ENCODE measurements at regions not wholly inside any gene's neighbourhood (a gene's known extent, or its start where the extent isn't known, plus 50 kb on each side); places are given as distances from the start of the nearest gene placed in this dataset.

DNA sequence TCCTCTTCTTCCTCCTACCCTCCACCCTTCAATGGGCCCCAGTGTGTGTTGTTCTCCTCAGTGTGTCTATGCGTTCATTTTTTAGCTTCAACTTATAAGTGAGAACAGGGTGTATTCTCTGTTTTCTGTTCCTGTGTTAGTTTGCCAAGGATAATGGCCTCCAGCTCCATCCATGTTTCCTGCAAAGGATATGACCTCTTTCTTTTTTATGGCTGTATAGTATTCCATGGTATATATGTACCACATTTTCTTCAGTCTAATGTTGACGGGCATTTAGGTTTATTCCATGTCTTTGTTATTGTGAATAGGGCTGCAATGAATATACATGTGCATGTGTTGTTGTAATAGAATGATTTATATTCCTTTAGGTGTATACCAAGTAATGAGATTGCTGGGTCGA lies 634.9 kb upstream of the SEMA6A start:
- no peak for TF ChIP-seq ZNF384 (IDR thresholded peaks at IDR 0.05)
- TF ChIP-seq TARDBP (IDR thresholded peaks at IDR 0.05): no peak
- no peak for TF ChIP-seq ARNT (IDR thresholded peaks at IDR 0.05)
- no peak for TF ChIP-seq ELF4 (IDR thresholded peaks at IDR 0.05)
- no peak for TF ChIP-seq PKNOX1 (IDR thresholded peaks at IDR 0.05)
- no peak for TF ChIP-seq FOXA1 (IDR thresholded peaks at IDR 0.05)
- no peak for TF ChIP-seq BHLHE40 (IDR thresholded peaks at IDR 0.05; ENCODE audit: borderline replicate concordance)
- TF ChIP-seq CTBP1 (IDR thresholded peaks at IDR 0.05; ENCODE audit: borderline replicate concordance): no peak
- no peak for TF ChIP-seq NFRKB (IDR thresholded peaks at IDR 0.05)
- no peak for TF ChIP-seq FOXK2 (IDR thresholded peaks at IDR 0.05)
- no peak for TF ChIP-seq FOXM1 (IDR thresholded peaks at IDR 0.05; ENCODE audit: borderline replicate concordance)
- ChIA-PET CTCF (no interaction called here), POLR2A (no interaction called here)
- DNase-seq (ENCODE audit: extremely low spot score): no peak

DNA sequence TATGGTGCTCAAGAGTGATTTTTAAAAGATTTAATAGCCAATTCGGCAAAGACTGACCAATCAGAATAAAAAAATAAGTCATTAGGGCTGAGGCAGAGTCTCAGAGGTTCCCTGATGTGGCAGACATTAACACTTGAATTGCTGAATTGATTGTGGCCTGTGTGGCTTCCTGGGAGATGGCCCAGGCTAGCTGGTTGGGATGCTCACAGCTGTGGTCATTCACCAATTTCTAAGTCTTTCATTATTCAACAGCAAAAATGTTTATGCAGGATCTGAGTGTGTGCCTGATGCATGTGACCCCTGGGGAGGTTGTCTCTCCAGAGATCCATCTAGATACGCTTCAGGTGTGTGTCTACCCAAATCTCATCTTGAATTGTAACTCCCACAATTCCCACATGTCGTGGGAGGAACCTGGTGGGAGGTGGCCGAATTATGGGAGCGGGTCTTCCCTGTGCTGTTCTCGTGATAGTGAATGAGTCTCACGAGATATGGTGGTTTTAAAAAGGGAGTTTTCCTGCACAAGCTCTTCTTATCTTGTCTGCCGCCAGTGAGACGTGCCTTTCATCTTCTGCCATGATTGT lies 632.6 kb upstream of the SEMA6A start:
- no peak for DNase-seq (ENCODE audit: extremely low spot score)
- ChIA-PET POLR2A (no interaction called here), CTCF (no interaction called here)
- TF ChIP-seq L3MBTL2 (conservative IDR thresholded peaks at IDR 0.05) (no peak), SP1 (IDR thresholded peaks at IDR 0.05) (no peak), TARDBP (IDR thresholded peaks at IDR 0.05) (no peak), ZNF384 (IDR thresholded peaks at IDR 0.05) (no peak), FOXM1 (IDR thresholded peaks at IDR 0.05; ENCODE audit: borderline replicate concordance) (no peak), BHLHE40 (IDR thresholded peaks at IDR 0.05; ENCODE audit: borderline replicate concordance) (no peak)

DNA sequence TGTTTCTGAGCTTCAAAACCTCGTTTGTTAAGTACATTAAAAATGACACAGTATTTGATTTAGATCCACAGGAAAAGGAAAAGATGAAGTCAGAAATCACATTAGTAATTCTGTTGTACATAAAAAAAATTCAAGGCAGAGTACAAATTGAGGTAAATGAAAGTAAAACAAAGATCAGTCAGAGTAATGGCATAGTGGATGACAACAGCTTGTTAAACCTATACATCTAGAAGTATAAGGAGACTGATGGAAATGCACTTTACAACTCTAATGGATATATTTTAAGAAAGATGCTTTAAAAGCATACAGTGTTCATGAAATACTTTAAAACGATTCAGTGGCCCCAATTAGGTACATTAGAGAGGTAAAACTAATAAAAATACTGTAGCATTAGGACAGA lies 631.3 kb upstream of the SEMA6A start:
- TF ChIP-seq FOXA1 (IDR thresholded peaks at IDR 0.05) (no peak), LEF1 (IDR thresholded peaks at IDR 0.05; ENCODE audit: borderline replicate concordance) (no peak), L3MBTL2 (conservative IDR thresholded peaks at IDR 0.05) (no peak), FOXK2 (IDR thresholded peaks at IDR 0.05) (no peak), FOXM1 (IDR thresholded peaks at IDR 0.05; ENCODE audit: borderline replicate concordance) (no peak), NFRKB (IDR thresholded peaks at IDR 0.05) (no peak), TARDBP (IDR thresholded peaks at IDR 0.05) (no peak), CTBP1 (IDR thresholded peaks at IDR 0.05; ENCODE audit: borderline replicate concordance) (no peak), ELF4 (IDR thresholded peaks at IDR 0.05) (no peak), SUZ12 (IDR thresholded peaks at IDR 0.05) (no peak), BHLHE40 (IDR thresholded peaks at IDR 0.05; ENCODE audit: borderline replicate concordance) (no peak), ARNT (IDR thresholded peaks at IDR 0.05) (no peak), SP1 (IDR thresholded peaks at IDR 0.05) (no peak), PKNOX1 (IDR thresholded peaks at IDR 0.05) (no peak), HDGF (IDR thresholded peaks at IDR 0.05; ENCODE audit: borderline replicate concordance) (no peak), ZNF384 (IDR thresholded peaks at IDR 0.05) (no peak)
- DNase-seq (ENCODE audit: extremely low spot score): no peak
- ChIA-PET CTCF (no interaction called here), POLR2A (no interaction called here)

DNA sequence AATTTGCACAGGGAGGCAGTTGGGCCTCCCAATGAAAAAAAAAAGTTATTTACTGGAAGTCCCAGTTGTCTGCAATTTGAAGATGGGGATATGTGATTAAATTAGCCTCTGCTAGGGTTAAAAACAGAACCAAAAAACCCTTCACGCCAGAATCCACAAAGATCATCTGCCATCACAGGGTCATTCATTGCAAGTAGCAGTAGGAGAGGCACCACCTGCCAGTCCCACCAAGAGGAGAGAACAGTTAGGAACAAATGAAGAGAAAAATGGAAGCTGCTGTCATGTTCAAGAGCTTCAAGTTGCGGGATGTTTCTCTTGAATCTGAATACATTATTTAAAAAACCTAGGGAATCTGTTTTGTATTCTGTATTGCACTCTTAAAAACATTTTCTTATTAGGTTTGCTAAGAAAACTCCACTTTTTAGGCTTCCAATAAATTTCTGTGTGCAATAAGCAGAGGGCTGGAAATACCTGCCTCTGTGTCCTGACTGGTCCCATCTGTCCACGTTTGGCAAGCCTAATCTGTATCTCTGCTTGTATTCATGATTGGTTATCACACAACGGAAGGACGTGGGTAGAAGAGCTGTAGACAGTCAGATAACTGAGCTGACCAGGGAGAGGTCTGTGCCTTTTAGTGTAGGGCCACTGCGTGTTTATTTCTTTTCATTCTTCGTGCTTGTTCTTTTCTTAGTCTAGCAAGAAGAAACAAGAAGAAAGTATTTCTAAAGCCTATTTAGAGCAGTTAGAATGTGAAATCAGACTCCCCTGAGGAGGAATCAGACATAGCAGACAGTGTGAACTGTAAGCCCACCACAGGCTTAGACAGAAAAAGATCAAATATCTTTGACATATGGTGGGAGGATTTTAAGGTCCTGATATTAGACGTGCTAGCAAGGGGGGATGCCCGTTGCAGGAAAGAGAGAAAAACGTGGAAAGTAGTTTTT lies 630.6 kb upstream of the SEMA6A start:
- TF ChIP-seq BHLHE40 (IDR thresholded peaks at IDR 0.05; ENCODE audit: borderline replicate concordance) (no peak), ARNT (IDR thresholded peaks at IDR 0.05) (no peak)
- ChIA-PET CTCF (interaction anchor here (0.7 kb wide), 1 partner anchor 250 kb away, joined by 4 read pairs; no protein-coding TSS in a partner anchor), POLR2A (no interaction called here)
- DNase-seq (ENCODE audit: extremely low spot score): no peak

- ChIA-PET CTCF (no interaction called here), POLR2A (no interaction called here)
- no peak for TF ChIP-seq ELF4 (IDR thresholded peaks at IDR 0.05)
- no peak for TF ChIP-seq FOXM1 (IDR thresholded peaks at IDR 0.05; ENCODE audit: borderline replicate concordance)
- TF ChIP-seq L3MBTL2 (conservative IDR thresholded peaks at IDR 0.05): no peak
- no peak for TF ChIP-seq SUZ12 (IDR thresholded peaks at IDR 0.05)
- TF ChIP-seq FOXA1 (IDR thresholded peaks at IDR 0.05): no peak
- TF ChIP-seq PKNOX1 (IDR thresholded peaks at IDR 0.05): no peak
- no peak for DNase-seq (ENCODE audit: extremely low spot score)
These were observed 629.8 kb upstream of the SEMA6A start for GRCh38 chr5:117204404-117204803.

GRCh38 chr5:117203584-117203983 lies 629.0 kb upstream of the SEMA6A start:
- DNase-seq (ENCODE audit: extremely low spot score): no peak
- ChIA-PET CTCF (no interaction called here), POLR2A (no interaction called here)
- TF ChIP-seq NFRKB (IDR thresholded peaks at IDR 0.05) (no peak), LEF1 (IDR thresholded peaks at IDR 0.05; ENCODE audit: borderline replicate concordance) (no peak), PKNOX1 (IDR thresholded peaks at IDR 0.05) (no peak), FOXA1 (IDR thresholded peaks at IDR 0.05) (no peak), L3MBTL2 (conservative IDR thresholded peaks at IDR 0.05) (no peak)

Data from HEK293T (cell line).